C4-2B (cell line): ENCODE measurements at regions not wholly inside any gene's neighbourhood (a gene's known extent, or its start where the extent isn't known, plus 50 kb on each side); places are given as distances from the start of the nearest gene placed in this dataset.

Source experiments
- H3K27ac ChIP-seq: fragments of 450-650 bp; 2 replicates; pipeline ENCODE4 v1.5.1; 2017
- ZFX ChIP-seq: fragments of 450-650 bp; IDR thresholded peaks from 2 replicates; pipeline ENCODE4 v1.6.1; 2017
- TF ChIP-seq, protein P1 (sequence below): fragments of 450-650 bp; conservative IDR thresholded peaks from 2 replicates; pipeline ENCODE4 v1.5.1; 2017; ENCODE audit warnings: mild to moderate bottlenecking

DNA sequence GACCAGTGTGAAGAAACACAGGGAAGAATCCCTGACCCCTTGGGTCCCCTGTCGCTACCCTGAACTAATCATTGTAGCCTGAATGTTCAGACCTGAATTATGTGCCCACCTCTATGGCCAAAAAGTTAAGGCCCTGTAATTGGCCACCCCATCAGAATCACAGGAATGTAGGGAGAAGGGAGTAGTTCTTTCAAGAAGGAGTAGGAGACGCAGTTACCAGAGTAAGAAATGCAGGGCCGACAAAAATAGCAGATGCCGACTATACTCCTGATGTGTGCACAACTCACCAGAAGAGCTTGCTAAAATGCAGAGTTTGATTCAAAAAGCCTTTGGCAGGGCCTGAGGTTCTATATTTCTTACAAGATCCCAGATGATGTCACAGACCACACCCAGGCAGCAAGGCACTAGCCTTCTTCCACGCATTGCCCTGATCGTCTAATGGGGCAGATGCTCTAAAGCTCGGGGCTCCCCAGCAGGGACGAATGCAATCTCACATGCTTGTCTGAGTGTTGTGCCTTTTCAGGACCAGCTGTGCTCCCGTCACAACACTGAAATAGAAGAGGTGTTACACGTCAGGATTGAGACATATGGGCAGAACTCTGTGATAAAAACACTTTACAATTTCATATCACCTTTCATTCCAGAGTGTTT is 161.0 kb upstream of the FAM241A start:
- H3K27ac ChIP-seq, result no peak overlapping the region
- TF ChIP-seq, protein P1, sequence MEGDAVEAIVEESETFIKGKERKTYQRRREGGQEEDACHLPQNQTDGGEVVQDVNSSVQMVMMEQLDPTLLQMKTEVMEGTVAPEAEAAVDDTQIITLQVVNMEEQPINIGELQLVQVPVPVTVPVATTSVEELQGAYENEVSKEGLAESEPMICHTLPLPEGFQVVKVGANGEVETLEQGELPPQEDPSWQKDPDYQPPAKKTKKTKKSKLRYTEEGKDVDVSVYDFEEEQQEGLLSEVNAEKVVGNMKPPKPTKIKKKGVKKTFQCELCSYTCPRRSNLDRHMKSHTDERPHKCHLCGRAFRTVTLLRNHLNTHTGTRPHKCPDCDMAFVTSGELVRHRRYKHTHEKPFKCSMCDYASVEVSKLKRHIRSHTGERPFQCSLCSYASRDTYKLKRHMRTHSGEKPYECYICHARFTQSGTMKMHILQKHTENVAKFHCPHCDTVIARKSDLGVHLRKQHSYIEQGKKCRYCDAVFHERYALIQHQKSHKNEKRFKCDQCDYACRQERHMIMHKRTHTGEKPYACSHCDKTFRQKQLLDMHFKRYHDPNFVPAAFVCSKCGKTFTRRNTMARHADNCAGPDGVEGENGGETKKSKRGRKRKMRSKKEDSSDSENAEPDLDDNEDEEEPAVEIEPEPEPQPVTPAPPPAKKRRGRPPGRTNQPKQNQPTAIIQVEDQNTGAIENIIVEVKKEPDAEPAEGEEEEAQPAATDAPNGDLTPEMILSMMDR, result no peak
- TF ChIP-seq ZFX, result no peak

DNA sequence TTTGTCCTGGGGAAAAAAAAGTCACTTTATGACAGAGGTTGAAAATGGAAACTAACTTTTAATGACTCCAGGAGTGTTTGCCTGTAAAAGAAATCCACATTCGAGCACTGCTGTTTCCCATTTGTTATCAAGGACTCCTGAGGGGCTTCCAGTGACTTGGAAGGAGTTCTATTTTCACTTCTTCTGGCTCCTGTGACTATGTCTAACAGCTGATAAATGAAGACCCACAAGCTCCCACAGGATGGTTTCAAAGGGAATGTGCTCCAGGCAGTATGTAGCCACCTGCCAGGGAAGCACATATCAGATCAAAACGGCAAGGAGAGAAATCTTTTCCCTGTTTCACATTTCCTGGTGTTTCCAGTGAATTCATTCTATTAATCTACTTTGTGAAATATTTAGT is 159.8 kb upstream of the FAM241A start:
- TF ChIP-seq, protein P1, result no peak
- TF ChIP-seq ZFX, result no peak
- no peak overlapping the region for H3K27ac ChIP-seq

DNA sequence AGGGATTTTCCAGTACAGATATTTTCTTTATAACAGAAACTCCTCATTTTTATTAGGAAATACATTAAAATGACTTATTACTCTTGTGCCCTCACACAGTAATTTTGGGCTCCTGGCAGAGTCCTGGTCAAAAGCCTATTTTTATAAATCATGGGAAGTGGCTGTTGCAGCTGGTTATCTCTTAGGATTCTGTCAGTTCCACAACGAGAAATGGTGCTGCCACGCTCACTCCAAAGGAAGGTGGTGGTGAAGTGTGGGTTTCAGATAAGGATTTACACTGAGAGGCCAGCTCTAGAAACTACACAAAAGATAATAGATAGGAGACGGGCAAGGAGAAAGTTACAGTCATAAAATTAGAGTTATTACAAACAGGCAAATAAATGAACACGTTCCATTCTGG is 159.2 kb upstream of the FAM241A start:
- TF ChIP-seq, protein P1, result no peak
- TF ChIP-seq ZFX, result no peak
- no peak overlapping the region for H3K27ac ChIP-seq

GRCh38 chr4:111988514-111988913 is 156.7 kb upstream of the FAM241A start:
- H3K27ac ChIP-seq, result no peak overlapping the region
- TF ChIP-seq, protein P1, result no peak
- TF ChIP-seq ZFX, result no peak

DNA sequence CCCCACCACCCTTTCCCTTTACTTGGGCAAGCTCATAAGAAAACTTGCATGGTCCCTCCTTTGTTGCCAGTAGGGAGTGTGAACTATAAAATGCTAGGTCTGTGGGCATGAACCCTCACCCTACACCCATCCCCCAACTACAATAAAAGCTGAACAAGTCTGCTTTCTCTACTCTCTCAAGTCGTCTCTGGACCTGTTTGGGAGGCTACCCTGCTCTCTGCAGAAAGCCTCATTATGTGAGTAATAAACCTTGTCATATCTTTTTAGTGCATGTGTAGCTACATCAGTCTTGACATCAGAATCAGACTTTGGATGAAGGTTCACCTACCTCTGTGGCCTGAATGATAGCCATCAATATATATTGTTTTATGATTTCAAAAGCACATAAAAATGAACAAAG is 155.4 kb upstream of the FAM241A start:
- TF ChIP-seq, protein P1, result no peak
- TF ChIP-seq ZFX, result no peak
- no peak overlapping the region for H3K27ac ChIP-seq

DNA sequence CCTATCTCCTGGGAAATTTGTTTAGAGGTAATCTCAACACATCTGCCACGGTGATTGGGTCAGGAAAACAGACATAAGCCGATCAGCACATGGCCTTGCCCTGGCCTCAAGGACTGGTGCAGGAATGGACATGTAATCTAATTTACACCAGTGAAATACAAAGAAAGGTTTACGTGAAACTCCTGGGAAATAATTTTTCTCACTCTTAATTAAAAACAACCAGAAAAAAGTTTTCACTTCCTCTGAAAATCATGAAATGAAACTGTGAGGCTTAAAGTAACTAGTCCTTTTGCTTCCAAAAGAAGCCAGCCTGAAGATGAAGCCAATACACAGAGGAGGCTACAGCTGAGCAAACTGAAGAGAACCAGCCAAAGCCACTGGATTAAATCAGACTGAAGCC is 154.1 kb upstream of the FAM241A start:
- H3K27ac ChIP-seq, result no peak overlapping the region
- TF ChIP-seq, protein P1, result no peak
- no peak for TF ChIP-seq ZFX

DNA sequence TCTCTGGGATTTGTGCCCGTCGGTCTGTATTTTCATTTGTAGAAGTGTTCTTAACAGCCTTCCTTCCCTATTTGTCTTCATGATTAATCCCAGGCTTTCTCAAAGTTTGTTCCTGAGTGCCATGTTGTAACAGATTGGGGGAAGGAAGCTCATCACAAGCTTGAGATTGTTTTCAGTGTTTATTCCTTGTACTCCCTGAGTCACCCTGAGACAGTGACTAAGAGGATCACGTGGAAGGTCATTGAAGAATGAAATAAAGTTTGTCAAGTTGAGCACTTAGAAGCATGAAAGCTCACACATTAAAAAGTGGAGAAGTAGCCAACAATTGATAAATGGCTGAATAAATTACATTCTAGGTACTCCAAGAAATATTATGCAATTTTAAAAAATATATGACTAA is 153.5 kb upstream of the FAM241A start:
- TF ChIP-seq, protein P1, result no peak
- no peak for TF ChIP-seq ZFX
- no peak overlapping the region for H3K27ac ChIP-seq
